ENCODE measurements at regions not wholly inside any gene's neighbourhood (a gene's known extent, or its start where the extent isn't known, plus 50 kb on each side); places are given as distances from the start of the nearest gene placed in this dataset.

DNA sequence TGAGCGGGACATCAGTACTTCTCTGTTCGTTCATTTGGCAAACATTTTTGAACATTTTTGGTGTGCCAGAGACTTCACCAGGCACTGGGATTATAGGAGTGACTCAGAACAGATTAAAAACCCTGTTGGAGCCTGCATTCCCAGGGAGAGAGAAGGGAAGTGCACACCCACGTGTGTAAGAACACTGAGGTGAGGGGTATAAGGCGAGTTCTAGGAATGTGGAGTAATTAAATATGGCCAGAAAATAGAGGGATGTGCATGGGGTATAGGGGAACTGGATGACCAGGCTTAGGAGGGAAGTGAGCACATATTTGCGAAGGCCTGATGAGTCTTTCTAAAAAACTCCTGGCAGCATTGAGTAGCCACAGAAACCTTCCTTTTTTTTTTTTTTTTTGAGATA is 401.2 kb upstream of the C2CD4B start:
- TF ChIP-seq CTCF (IDR thresholded peaks at IDR 0.05; ENCODE audit: insufficient read depth, low read length) (no peak), POLR2AphosphoS5 (IDR thresholded peaks at IDR 0.05; ENCODE audit: low read depth) (no peak), SPI1 (IDR thresholded peaks at IDR 0.05; ENCODE audit: borderline replicate concordance, low read depth) (no peak), GABPA (IDR thresholded peaks at IDR 0.05; ENCODE audit: low read depth) (no peak)
- TF ChIP-seq, protein P1, sequence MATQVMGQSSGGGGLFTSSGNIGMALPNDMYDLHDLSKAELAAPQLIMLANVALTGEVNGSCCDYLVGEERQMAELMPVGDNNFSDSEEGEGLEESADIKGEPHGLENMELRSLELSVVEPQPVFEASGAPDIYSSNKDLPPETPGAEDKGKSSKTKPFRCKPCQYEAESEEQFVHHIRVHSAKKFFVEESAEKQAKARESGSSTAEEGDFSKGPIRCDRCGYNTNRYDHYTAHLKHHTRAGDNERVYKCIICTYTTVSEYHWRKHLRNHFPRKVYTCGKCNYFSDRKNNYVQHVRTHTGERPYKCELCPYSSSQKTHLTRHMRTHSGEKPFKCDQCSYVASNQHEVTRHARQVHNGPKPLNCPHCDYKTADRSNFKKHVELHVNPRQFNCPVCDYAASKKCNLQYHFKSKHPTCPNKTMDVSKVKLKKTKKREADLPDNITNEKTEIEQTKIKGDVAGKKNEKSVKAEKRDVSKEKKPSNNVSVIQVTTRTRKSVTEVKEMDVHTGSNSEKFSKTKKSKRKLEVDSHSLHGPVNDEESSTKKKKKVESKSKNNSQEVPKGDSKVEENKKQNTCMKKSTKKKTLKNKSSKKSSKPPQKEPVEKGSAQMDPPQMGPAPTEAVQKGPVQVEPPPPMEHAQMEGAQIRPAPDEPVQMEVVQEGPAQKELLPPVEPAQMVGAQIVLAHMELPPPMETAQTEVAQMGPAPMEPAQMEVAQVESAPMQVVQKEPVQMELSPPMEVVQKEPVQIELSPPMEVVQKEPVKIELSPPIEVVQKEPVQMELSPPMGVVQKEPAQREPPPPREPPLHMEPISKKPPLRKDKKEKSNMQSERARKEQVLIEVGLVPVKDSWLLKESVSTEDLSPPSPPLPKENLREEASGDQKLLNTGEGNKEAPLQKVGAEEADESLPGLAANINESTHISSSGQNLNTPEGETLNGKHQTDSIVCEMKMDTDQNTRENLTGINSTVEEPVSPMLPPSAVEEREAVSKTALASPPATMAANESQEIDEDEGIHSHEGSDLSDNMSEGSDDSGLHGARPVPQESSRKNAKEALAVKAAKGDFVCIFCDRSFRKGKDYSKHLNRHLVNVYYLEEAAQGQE (IDR thresholded peaks at IDR 0.05; ENCODE audit: insufficient replicate concordance, low read depth) = no peak
